Right cardiac atrium (tissue), 5 donors: ENCODE measurements at regions not wholly inside any gene's neighbourhood (a gene's known extent, or its start where the extent isn't known, plus 50 kb on each side); places are given as distances from the start of the nearest gene placed in this dataset.

Source experiments
- ATAC-seq, 2 donors: fragments of 200-7000 bp; cut with Tn5 transposase; one replicate each; pipeline versions ENCODE4 v1.8.0 to v1.9.1; 2020; ENCODE audit warnings: moderate library complexity in 2 of 2, mild to moderate bottlenecking in 1 of 2
- DNase-seq, 3 donors: peaks; one replicate each; pipeline ENCODE4 v3.0.0-alpha.2; 2020
- H3K27ac ChIP-seq: one replicate; pipeline ENCODE4 v1.5.1; 2013; ENCODE audit warnings: mild to moderate bottlenecking, low read length, control low read depth, moderate library complexity
- H3K27me3 ChIP-seq: one replicate; pipeline ENCODE4 v1.6.1; 2013; ENCODE audit not compliant: control insufficient read depth, insufficient read depth
- H3K4me1 ChIP-seq: one replicate; pipeline ENCODE4 v1.6.1; 2013; ENCODE audit warnings: low read length; ENCODE audit not compliant: control insufficient read depth, insufficient read depth
- H3K4me3 ChIP-seq: one replicate; pipeline ENCODE4 v1.5.1; 2013; ENCODE audit warnings: low read length, control low read depth
- H3K9me3 ChIP-seq: one replicate; pipeline ENCODE4 v1.6.1; 2013; ENCODE audit warnings: low read length; ENCODE audit not compliant: control insufficient read depth
- WGBS: extraction: QIAGEN DNeasy Blood & Tissue Kit; methylation state at CpG from one replicate; pipeline ENCODE4 v1.1.7; 2013; 5-methylcytosine and 5-hydroxymethylcytosine counted together
- intact Hi-C, 4 donors: fragments of 100-400 bp; cut with DNase I; formaldehyde crosslinking; loops; one replicate each; pipeline versions ENCODE4 v1.11.0 to v1.14.0; 2022 to 2023
- donor health status: healthy with polysubstance abuse.
- donor health status: DM: no; HTN: yes; CAD: no.
- donor health status: DM: no; HTN: no; CAD: no.
- donor health status: DM: no; HTN: yes; CAD: no; lungs with severe emphysema.
- donor health status: DM: yes; HTN: yes; CAD: no.

DNA sequence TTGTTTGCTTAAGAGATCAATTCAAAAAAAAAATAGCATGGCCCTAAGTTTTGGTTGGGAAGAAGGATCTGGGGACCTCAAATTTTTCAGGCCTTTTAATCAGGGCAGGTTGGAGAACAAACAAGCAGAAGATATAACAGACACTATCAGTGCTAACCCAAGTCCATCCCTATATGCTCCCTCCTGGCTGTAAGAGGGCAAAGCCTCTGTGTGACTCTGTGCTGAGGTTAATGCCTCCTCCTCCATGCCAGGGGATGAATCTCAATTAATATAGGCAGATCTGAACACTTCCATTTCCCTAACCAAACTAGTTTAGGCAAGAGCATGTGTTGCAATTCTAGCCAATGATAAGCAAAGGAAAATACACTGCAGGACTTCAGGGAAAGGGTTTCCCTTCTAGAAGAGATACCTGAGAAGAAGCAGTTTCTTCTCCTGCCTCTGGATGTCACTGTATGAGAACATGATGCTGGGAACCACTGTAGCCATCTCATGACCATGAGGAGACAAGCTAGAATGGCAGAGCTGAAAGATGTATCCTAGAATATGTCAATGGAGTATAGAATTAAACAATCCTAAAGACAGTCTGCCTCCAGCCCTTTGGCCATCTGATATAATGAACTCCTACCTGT, 76.0 kb downstream of the CHD9NB start:
- no peak overlapping the region for H3K4me3 ChIP-seq
- no peaks in the 10 kb centered on the region for H3K9me3 ChIP-seq
- ATAC-seq (peak; percentile 36 to 55), DNase-seq (no peak)
- no peaks in the 10 kb centered on the region for H3K27me3 ChIP-seq
- intact Hi-C loops, result no loop called here
- H3K4me1 ChIP-seq, result no peaks in the 10 kb centered on the region
- no peak overlapping the region for H3K27ac ChIP-seq

GRCh38 chr16:52967744-52968143, 85.0 kb downstream of the CHD9NB start:
- intact Hi-C loops, result no loop called here
- Histone ChIP-seq H3K4me3 (no peak overlapping the region), H3K9me3 (no peaks in the 10 kb centered on the region), H3K27me3 (no peaks in the 10 kb centered on the region), H3K27ac (no peak overlapping the region), H3K4me1 (no peaks in the 10 kb centered on the region)
- no peak for ATAC-seq
- DNase-seq, result no peak

- Histone ChIP-seq H3K9me3 (no peaks in the 10 kb centered on the region), H3K4me1 (no peaks in the 10 kb centered on the region), H3K4me3 (no peak overlapping the region), H3K27me3 (no peaks in the 10 kb centered on the region), H3K27ac (no peak overlapping the region)
- ATAC-seq, result no peak
- intact Hi-C loops, result no loop called here
- WGBS, result 72% methylated on average over 2 of the region's 2 CpGs
- no peak for DNase-seq
Observed at GRCh38 chr16:52964290-52964689, 88.4 kb downstream of the CHD9NB start.

- DNase-seq, result no peak
- H3K9me3 ChIP-seq, result no peaks in the 10 kb centered on the region
- no peak overlapping the region for H3K27ac ChIP-seq
- intact Hi-C loops, result no loop called here
- 61% methylated on average over 4 of the region's 4 CpGs for WGBS
- ATAC-seq, result no peak
- no peaks in the 10 kb centered on the region for H3K4me1 ChIP-seq
- no peak overlapping the region for H3K4me3 ChIP-seq
- no peaks in the 10 kb centered on the region for H3K27me3 ChIP-seq
Observed at GRCh38 chr16:52963855-52964242, 88.8 kb downstream of the CHD9NB start.

- Histone ChIP-seq H3K27me3 (no peaks in the 10 kb centered on the region), H3K9me3 (no peaks in the 10 kb centered on the region), H3K27ac (no peak overlapping the region), H3K4me1 (no peaks in the 10 kb centered on the region), H3K4me3 (no peak overlapping the region)
- 71% methylated on average over 3 of the region's 3 CpGs for WGBS
- intact Hi-C loops, result no loop called here
- ATAC-seq (no peak), DNase-seq (no peak)
Observed at GRCh38 chr16:52963212-52963854, 89.4 kb downstream of the CHD9NB start.

DNA sequence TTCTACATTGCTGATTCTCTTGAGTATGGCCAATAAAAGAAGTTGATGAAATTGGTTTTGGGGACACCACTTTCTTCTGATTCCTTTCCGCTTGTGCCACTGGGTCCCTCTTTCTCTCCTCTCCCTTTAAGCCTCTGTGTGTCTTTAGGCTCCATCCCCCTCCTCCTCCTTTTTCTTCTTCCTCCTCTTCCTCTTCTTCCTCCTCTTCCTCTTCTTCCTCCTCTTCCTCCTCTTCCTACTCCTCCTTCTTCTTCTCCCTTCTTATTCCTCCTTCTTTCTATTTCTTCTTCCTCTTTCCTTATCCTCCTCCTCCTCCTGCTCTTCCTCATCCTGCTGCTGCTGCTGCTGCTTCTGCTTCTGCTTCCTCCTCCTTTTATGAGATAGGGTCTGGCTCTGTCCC, 93.7 kb downstream of the CHD9NB start:
- intact Hi-C loops, result no loop called here
- ATAC-seq, result no peak
- no peak overlapping the region for H3K4me3 ChIP-seq

DNA sequence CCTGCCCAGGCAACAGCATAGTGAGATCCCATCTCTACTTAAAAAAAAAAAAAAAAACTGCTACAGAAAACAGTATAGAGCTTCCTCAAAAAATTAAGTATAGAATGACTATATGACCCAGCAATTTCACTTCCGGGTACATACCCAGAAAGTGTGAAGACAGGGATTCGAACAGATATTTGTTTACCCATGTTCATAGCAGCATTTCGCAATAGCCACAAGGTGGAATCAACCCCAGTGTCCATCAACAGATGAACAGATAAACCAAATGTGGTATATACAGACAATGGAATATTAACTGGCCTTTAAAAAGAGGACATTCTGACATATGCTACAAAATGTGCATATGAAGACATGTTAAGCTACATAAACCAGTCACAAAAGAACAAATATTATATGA, 95.5 kb downstream of the CHD9NB start:
- Histone ChIP-seq H3K27ac (no peak overlapping the region), H3K9me3 (no peaks in the 10 kb centered on the region), H3K27me3 (no peaks in the 10 kb centered on the region), H3K4me1 (no peaks in the 10 kb centered on the region), H3K4me3 (no peak overlapping the region)
- intact Hi-C loops, result no loop called here
- 89% methylated on average over 3 of the region's 3 CpGs for WGBS
- ATAC-seq (no peak), DNase-seq (no peak)

More for the DNA sequence above, 93.7 kb downstream of the CHD9NB start:
- no peaks in the 10 kb centered on the region for H3K27me3 ChIP-seq
- H3K27ac ChIP-seq, result no peak overlapping the region
- no peaks in the 10 kb centered on the region for H3K4me1 ChIP-seq
- no peak for DNase-seq
- H3K9me3 ChIP-seq, result no peaks in the 10 kb centered on the region
- WGBS, result 96% methylated on average over 1 of the region's 1 CpG

- no peak overlapping the region for H3K4me3 ChIP-seq
- no peak overlapping the region for H3K27ac ChIP-seq
- DNase-seq (no peak), ATAC-seq (no peak)
- H3K27me3 ChIP-seq, result no peaks in the 10 kb centered on the region
- intact Hi-C loops, result no loop called here
- no peaks in the 10 kb centered on the region for H3K9me3 ChIP-seq
- 87% methylated on average over 1 of the region's 1 CpG for WGBS
- H3K4me1 ChIP-seq, result no peaks in the 10 kb centered on the region
Observed at GRCh38 chr16:52956044-52956443, 96.7 kb downstream of the CHD9NB start.

- Histone ChIP-seq H3K9me3 (no peaks in the 10 kb centered on the region), H3K4me3 (no peak overlapping the region), H3K27ac (no peak overlapping the region), H3K4me1 (no peaks in the 10 kb centered on the region), H3K27me3 (no peaks in the 10 kb centered on the region)
- DNase-seq (no peak), ATAC-seq (peak in 1 of 2 donors; percentile 14)
- 56% methylated on average over 4 of the region's 4 CpGs for WGBS
- intact Hi-C loops, result no loop called here
Observed at GRCh38 chr16:52953215-52953614, 99.5 kb downstream of the CHD9NB start.

DNA sequence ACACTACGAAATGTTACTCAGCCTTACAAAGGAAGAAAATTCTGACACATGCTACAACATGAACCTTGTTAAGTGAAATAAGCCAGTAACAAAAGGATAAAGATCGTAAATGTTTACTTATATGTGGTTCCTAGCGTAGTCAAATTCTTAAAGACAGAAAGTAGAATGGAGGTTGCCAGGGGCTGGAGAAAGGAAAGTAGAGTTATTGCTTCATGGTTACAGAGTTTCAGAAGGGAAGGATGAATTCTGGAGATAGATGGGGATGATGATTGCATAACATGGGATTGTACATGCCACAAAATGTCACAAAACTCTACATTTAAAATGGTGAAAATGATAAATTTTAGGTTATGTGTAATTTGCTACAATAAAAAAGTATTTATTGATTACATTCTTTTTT, 103.8 kb downstream of the CHD9NB start:
- Histone ChIP-seq H3K4me3 (no peak overlapping the region), H3K4me1 (no peaks in the 10 kb centered on the region), H3K27me3 (no peaks in the 10 kb centered on the region), H3K9me3 (peaks cover 3% of the 10 kb centered on the region), H3K27ac (no peak overlapping the region)
- ATAC-seq, result no peak
- no peak for DNase-seq
- WGBS, result 82% methylated on average over 3 of the region's 3 CpGs
- intact Hi-C loops, result no loop called here

GRCh38 chr16:52932321-52932720, 120.4 kb downstream of the CHD9NB start:
- intact Hi-C loops, result no loop called here
- ATAC-seq, result no peak
- Histone ChIP-seq H3K4me3 (no peak overlapping the region), H3K9me3 (no peaks in the 10 kb centered on the region), H3K27ac (no peak overlapping the region), H3K4me1 (no peaks in the 10 kb centered on the region), H3K27me3 (no peaks in the 10 kb centered on the region)
- DNase-seq, result no peak
- 50% methylated on average over 2 of the region's 2 CpGs for WGBS
